Heart left ventricle (tissue), 13 donors: ENCODE measurements at regions not wholly inside any gene's neighbourhood (a gene's known extent, or its start where the extent isn't known, plus 50 kb on each side); places are given as distances from the start of the nearest gene placed in this dataset.

Experiments
- CTCF ChIP-seq, 12 donors: fragments of 200-600 bp; sonication (generic) in 4 of 12; IDR thresholded peaks; one replicate each; pipeline versions ENCODE4 v1.5.0 to v1.8.0; 2018 to 2022; ENCODE audit warnings: antibody characterized with exemption in 12 of 12, mild to moderate bottlenecking in 5 of 12
- POLR2A ChIP-seq, 2 donors: fragments of 450-650 bp; IDR thresholded peaks; one replicate each; pipeline ENCODE4 v1.6.1; 2017; ENCODE audit warnings: antibody characterized with exemption in 2 of 2, mild to moderate bottlenecking in 2 of 2, moderate library complexity in 2 of 2
- donor health status: ischemic (EF 13 %, LVEDD 7.1; RV severe dilation, severe dysfunction).
- donor health status: DM: no; HTN: yes; CAD: no.
- donor health status: DM: no; HTN: no; CAD: no.
- donor health status: ischemic (EF 25% LVEDD 6.9; RV normal size, moderate dysfunction).
- donor health status: ischemic (EF 25% LVEDD 5.7; RV mildly dilated, moderate dysfunction).
- donor health status: ischemic (EF 35%, LVEDD 5.7; RV mildly dilated, moderate dysfunction).
- donor health status: nonischemic (EF 11% LVEDD 7.7; RV severe dilation, severe dysfunction).
- donor health status: DM: yes; HTN: yes; CAD: no.
- donor health status: PGD.
- donor health status: ischemic (EF 29% LVEDD 5.4; RV normal size, mild dysfunction).
- donor health status: nonischemic (EF 23%, LVEDD 6.1; RV moderate dilation, normal function).

- TF ChIP-seq CTCF (IDR thresholded peaks at IDR 0.05) (no peak), POLR2A (IDR thresholded peaks at IDR 0.05) (no peak)
These were observed 216.0 kb downstream of the PMP22 start for GRCh38 chr17:15048933-15049794.
